H1 (cell line): ENCODE measurements at regions not wholly inside any gene's neighbourhood (a gene's known extent, or its start where the extent isn't known, plus 50 kb on each side); places are given as distances from the start of the nearest gene placed in this dataset.

Source experiments
- CTCF ChIA-PET: fragments of 300-600 bp; sonication (Branson Sonifier 250); formaldehyde crosslinking; loops from one replicate; lab custom pipeline; 2021; ENCODE audit not compliant: partially characterized antibody; lab: Charles Lee
- POLR2A ChIA-PET: fragments of 300-600 bp; sonication (Branson Sonifier 250); formaldehyde crosslinking; loops from one replicate; lab custom pipeline; 2021; ENCODE audit warnings: inconsistent platforms; ENCODE audit not compliant: partially characterized antibody; lab: Charles Lee
- DNase-seq, 2 experiments: peaks; one replicate each; pipeline versions ENCODE4 v3.0.0 to v3.0.0-alpha.2; 2010 to 2022; ENCODE audit warnings: low spot score in 2 of 2, low read depth in 1 of 2, mixed read lengths in 1 of 2
- FAIRE-seq: peaks from 2 replicates; lab custom pipeline; 2011; peaks lifted over from hg19 to GRCh38; lab: Jason Lieb, UNC
- H2AFZ ChIP-seq: 2 replicates; pipeline ENCODE4 v1.8.1; 2012; ENCODE audit warnings: low read length, inconsistent platforms
- H2AK5ac ChIP-seq: 2 replicates; pipeline ENCODE4 v1.6.1; 2013; ENCODE audit warnings: low read depth, low read length
- H2BK120ac ChIP-seq: replicated peaks from 2 replicates; pipeline ENCODE3; 2013; ENCODE audit warnings: low read depth, low read length, inconsistent platforms
- H2BK12ac ChIP-seq: 2 replicates; pipeline ENCODE4 v1.6.1; 2013; ENCODE audit warnings: low read depth, low read length
- H2BK15ac ChIP-seq: 2 replicates; pipeline ENCODE4 v1.6.1; 2013; ENCODE audit warnings: low read length
- H2BK20ac ChIP-seq: 2 replicates; pipeline ENCODE4 v1.6.1; 2013; ENCODE audit warnings: low read length
- H2BK5ac ChIP-seq: 2 replicates; pipeline ENCODE4 v1.6.1; 2013; ENCODE audit warnings: low read depth, low read length
- H3K14ac ChIP-seq: 2 replicates; pipeline ENCODE4 v1.6.1; 2013; ENCODE audit warnings: inconsistent platforms; ENCODE audit not compliant: insufficient read length
- H3K18ac ChIP-seq: 2 replicates; pipeline ENCODE4 v1.6.1; 2013; ENCODE audit warnings: low read length; ENCODE audit errors: extremely low read depth
- H3K23ac ChIP-seq: 2 replicates; pipeline ENCODE4 v1.6.1; 2013; ENCODE audit warnings: inconsistent platforms; ENCODE audit not compliant: insufficient read length
- H3K23me2 ChIP-seq: 2 replicates; pipeline ENCODE4 v1.6.1; 2013; ENCODE audit warnings: low read depth, low read length
- H3K27ac ChIP-seq: 2 replicates; pipeline ENCODE4 v1.6.1; 2011; ENCODE audit warnings: low read depth, low read length, inconsistent platforms
- H3K27me3 ChIP-seq, 4 experiments: replicated peaks in 1 of 4; 1 replicate in 1 of 4; 2 replicates in 3 of 4; pipeline versions ENCODE4 v1.6.1 to v1.8.1; 2011 to 2013; ENCODE audit warnings: low read length in 3 of 4, mild to moderate bottlenecking in 3 of 4, inconsistent platforms in 2 of 4, mixed read lengths in 2 of 4, moderate library complexity in 1 of 4; ENCODE audit not compliant: control insufficient read depth in 3 of 4, insufficient read depth in 3 of 4; ENCODE audit errors: extremely low read depth in 1 of 4
- H3K36me3 ChIP-seq, 4 experiments: 2 replicates each; pipeline versions ENCODE4 v1.6.1 to v1.8.1; 2011 to 2013; ENCODE audit warnings: mild to moderate bottlenecking in 4 of 4, low read length in 3 of 4, moderate library complexity in 2 of 4, control low read depth in 1 of 4, inconsistent platforms in 1 of 4; ENCODE audit not compliant: insufficient read depth in 4 of 4, control insufficient read depth in 2 of 4
- H3K4ac ChIP-seq: replicated peaks from 2 replicates; pipeline ENCODE3; 2013; ENCODE audit warnings: low read length, low read depth, mixed read lengths, inconsistent platforms; ENCODE audit not compliant: insufficient read length
- H3K4me1 ChIP-seq, 4 experiments: replicated peaks in 1 of 4; 1 replicate in 1 of 4; 2 replicates in 3 of 4; pipeline versions ENCODE4 v1.6.1 to v1.8.1; 2011 to 2013; ENCODE audit warnings: low read length in 3 of 4, inconsistent platforms in 2 of 4, mixed read lengths in 1 of 4; ENCODE audit not compliant: insufficient read depth in 4 of 4, control insufficient read depth in 3 of 4
- H3K4me2 ChIP-seq, 2 experiments: 2 replicates each; pipeline versions ENCODE4 v1.6.1 to v1.8.1; 2011 to 2013; ENCODE audit warnings: low read depth in 2 of 2, low read length in 2 of 2, control low read depth in 1 of 2, inconsistent platforms in 1 of 2, mild to moderate bottlenecking in 1 of 2; ENCODE audit not compliant: insufficient read depth in 1 of 2
- H3K4me3 ChIP-seq, 4 experiments: fragments of 200-600, 300-600 bp in 1 of 4; sonication (generic), shearing (Covaris generic), sonication (Bioruptor Twin) in 1 of 4; 2 replicates each; pipeline versions ENCODE4 v1.5.1 to v1.8.1; 2011 to 2016; ENCODE audit warnings: low read length in 4 of 4, low read depth in 3 of 4, control low read depth in 2 of 4, inconsistent platforms in 2 of 4, mild to moderate bottlenecking in 2 of 4, mixed read lengths in 1 of 4, moderate library complexity in 1 of 4; ENCODE audit not compliant: insufficient read depth in 2 of 4; ENCODE audit errors: extremely low read depth in 1 of 4
- H3K56ac ChIP-seq: replicated peaks from 2 replicates; pipeline ENCODE3; 2013; ENCODE audit warnings: low read depth, mild to moderate bottlenecking, mixed read lengths, low read length, inconsistent platforms; ENCODE audit not compliant: insufficient read length
- H3K79me1 ChIP-seq: 2 replicates; pipeline ENCODE4 v1.6.1; 2013; ENCODE audit warnings: low read depth, low read length, control low read depth
- H3K79me2 ChIP-seq, 2 experiments: 2 replicates each; pipeline versions ENCODE4 v1.6.1 to v1.8.1; 2012 to 2013; ENCODE audit warnings: low read length in 2 of 2, mild to moderate bottlenecking in 2 of 2, inconsistent platforms in 1 of 2; ENCODE audit not compliant: insufficient read depth in 2 of 2, control insufficient read depth in 1 of 2
- H3K9ac ChIP-seq, 4 experiments: replicated peaks in 1 of 4; 1 replicate in 1 of 4; 2 replicates in 3 of 4; pipeline versions ENCODE4 v1.6.1 to v1.8.1; 2011 to 2013; ENCODE audit warnings: low read depth in 3 of 4, low read length in 3 of 4, control low read depth in 2 of 4, mild to moderate bottlenecking in 2 of 4, moderate library complexity in 2 of 4, inconsistent platforms in 1 of 4; ENCODE audit errors: extremely low read depth in 1 of 4
- H3K9me3 ChIP-seq, 2 experiments: 2 replicates each; pipeline versions ENCODE4 v1.6.1 to v1.8.1; 2012 to 2013; ENCODE audit warnings: mild to moderate bottlenecking in 2 of 2, moderate library complexity in 2 of 2, control low read depth in 1 of 2, inconsistent platforms in 1 of 2, low read depth in 1 of 2, low read length in 1 of 2, mixed read lengths in 1 of 2; ENCODE audit not compliant: insufficient read depth in 2 of 2
- H4K20me1 ChIP-seq, 2 experiments: replicated peaks in 1 of 2; 2 replicates each; pipeline versions ENCODE3 to v1.8.1; 2011 to 2013; ENCODE audit warnings: inconsistent platforms in 2 of 2, low read length in 2 of 2, mild to moderate bottlenecking in 1 of 2; ENCODE audit not compliant: insufficient read depth in 2 of 2, control insufficient read depth in 1 of 2
- H4K5ac ChIP-seq: 2 replicates; pipeline ENCODE4 v1.6.1; 2013; ENCODE audit warnings: low read length, low read depth, mixed read lengths, inconsistent platforms; ENCODE audit not compliant: insufficient read length
- H4K8ac ChIP-seq: 2 replicates; pipeline ENCODE4 v1.8.0; 2013; ENCODE audit warnings: mild to moderate bottlenecking, moderate library complexity, low read length, inconsistent platforms; ENCODE audit not compliant: insufficient read depth; ENCODE audit errors: extremely low read depth
- H4K91ac ChIP-seq: replicated peaks from 2 replicates; pipeline ENCODE3; 2013; ENCODE audit warnings: low read length, mixed read lengths, inconsistent platforms; ENCODE audit not compliant: insufficient read length
- CHD2 ChIP-seq: IDR thresholded peaks from 2 replicates; pipeline ENCODE4 v1.6.1; 2012; ENCODE audit warnings: low read length, improper control_type of control experiment
- SP1 ChIP-seq: IDR thresholded peaks from 2 replicates; pipeline ENCODE4 v1.6.1; 2011; ENCODE audit warnings: low read depth, low read length
- SP4 ChIP-seq: IDR thresholded peaks from 2 replicates; pipeline ENCODE4 v1.6.1; 2012; ENCODE audit warnings: low read length, inconsistent platforms
- WGBS, 2 experiments: shearing (Covaris generic) in 1 of 2; methylation state at CpG; one replicate each; pipeline versions ENCODE4 v1.1.6 to v1.1.7; 2013 to 2015; ENCODE audit warnings: low lambda C conversion rate in 2 of 2, mixed read lengths in 2 of 2, inconsistent platforms in 1 of 2, low coverage in 1 of 2, missing lambda C conversion rate in 1 of 2; ENCODE audit not compliant: insufficient replicate concordance in 2 of 2, insufficient coverage in 1 of 2, insufficient read length in 1 of 2; ENCODE audit errors: extremely low coverage in 1 of 2, missing lambda C conversion rate in 1 of 2; 5-methylcytosine and 5-hydroxymethylcytosine counted together

DNA sequence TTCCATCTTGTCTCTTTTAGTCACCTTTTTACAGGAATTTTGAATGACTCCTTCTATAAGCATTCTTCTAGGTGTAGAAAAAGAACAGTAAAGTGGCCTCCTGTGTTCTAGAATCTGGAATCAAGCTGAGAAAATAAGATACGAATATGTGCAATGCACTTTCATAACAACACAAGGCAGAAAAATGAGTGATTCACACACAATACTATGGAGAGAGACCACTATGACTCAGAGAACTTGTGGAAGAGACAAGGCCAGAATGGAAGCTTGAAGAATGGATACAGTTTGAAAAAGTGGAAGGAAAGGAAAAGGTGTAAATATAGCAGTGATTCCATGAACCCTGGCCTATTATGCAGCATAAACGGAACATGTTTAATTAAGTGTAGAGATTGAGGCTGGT is 57.1 kb upstream of the SAMSN1 start:
- Histone ChIP-seq H2BK120ac (peak overlapping the region; percentile 34), H2AFZ (peak overlapping the region; percentile 60; the same call in 1 of the 2 replicates), H2BK5ac (no peak overlapping the region), H3K4me2 (no peak overlapping the region), H2AK5ac (no peak overlapping the region), H4K8ac (no peak overlapping the region), H2BK20ac (no peak overlapping the region; the same call in 1 of the 2 replicates), H2BK15ac (no peak overlapping the region), H3K14ac (no peak overlapping the region), H3K23me2 (no peaks in the 10 kb centered on the region), H4K20me1 (no peaks in the 10 kb centered on the region), H3K4me3 (no peak overlapping the region), H3K9me3 (no peaks in the 10 kb centered on the region), H3K36me3 (no peaks in the 10 kb centered on the region), H4K5ac (no peak overlapping the region), H3K4me1 (peaks cover 0 to 7% (median 2%) of the 10 kb centered on the region in 4 experiments; a peak in 2 of 7 replicates), H3K56ac (no peak overlapping the region), H3K79me1 (no peaks in the 10 kb centered on the region), H2BK12ac (no peak overlapping the region), H3K27me3 (no peaks in the 10 kb centered on the region), H4K91ac (no peak overlapping the region), H3K18ac (no peak overlapping the region), H3K23ac (no peak overlapping the region), H3K4ac (no peak overlapping the region), H3K27ac (no peak overlapping the region), H3K9ac (no peak overlapping the region), H3K79me2 (no peaks in the 10 kb centered on the region)
- no peak for TF ChIP-seq SP1
- no peak for TF ChIP-seq SP4
- TF ChIP-seq CHD2: no peak
- DNase-seq: no peak
- FAIRE-seq: no peak
- ChIA-PET POLR2A (interaction anchor here (1.1 to 2.1 kb wide), 3 partner anchors 8 to 13 kb away, joined by 3 to 6 read pairs (median 4); no protein-coding TSS in a partner anchor), CTCF (no interaction called here)
- 85% methylated on average over 2 of the region's 2 CpGs; no CpG with 5 or more reads in 1 of the 2 experiments for WGBS, 2 experiments
